ENCODE measurements at regions not wholly inside any gene's neighbourhood (a gene's known extent, or its start where the extent isn't known, plus 50 kb on each side); places are given as distances from the start of the nearest gene placed in this dataset.

GRCh38 chr2:5799348-5799747 is 107.2 kb downstream of the SOX11 start:
- Histone ChIP-seq H3K79me2 (ENCODE audit: control insufficient read depth in 1 of 2, insufficient read depth in 2 of 2, low read length in 2 of 2) (no peaks in the 10 kb centered on the region), H3K23me2 (ENCODE audit: low read depth, low read length) (no peaks in the 10 kb centered on the region), H2BK15ac (ENCODE audit: low read length) (no peak overlapping the region), H3K79me1 (ENCODE audit: low read depth, low read length) (no peaks in the 10 kb centered on the region), H3K4me3 (ENCODE audit: extremely low read depth in 1 of 4, insufficient read depth in 2 of 4, low read depth in 3 of 4, low read length in 4 of 4) (no peak overlapping the region), H3K18ac (ENCODE audit: extremely low read depth, low read length) (no peak overlapping the region), H3K14ac (ENCODE audit: insufficient read length) (no peak overlapping the region), H3K27ac (ENCODE audit: low read depth, low read length) (no peak overlapping the region), H3K4me2 (ENCODE audit: insufficient read depth in 1 of 2, low read depth in 2 of 2, low read length in 2 of 2) (no peak overlapping the region), H2AFZ (ENCODE audit: low read length) (no peak overlapping the region), H3K9ac (replicated peaks in 1 of 4; ENCODE audit: extremely low read depth in 1 of 4, low read depth in 3 of 4, low read length in 3 of 4) (no peak overlapping the region), H3K56ac (replicated peaks; ENCODE audit: insufficient read length, low read depth, low read length) (no peak overlapping the region), H4K20me1 (replicated peaks in 1 of 2; ENCODE audit: control insufficient read depth in 1 of 2, insufficient read depth in 2 of 2, low read length in 2 of 2) (no peaks in the 10 kb centered on the region), H4K8ac (ENCODE audit: extremely low read depth, insufficient read depth, low read length) (no peak overlapping the region), H3K23ac (ENCODE audit: insufficient read length) (no peak overlapping the region), H3K36me3 (ENCODE audit: control insufficient read depth in 2 of 4, insufficient read depth in 4 of 4, low read length in 3 of 4) (peaks cover 0 to 5% (median 0%) of the 10 kb centered on the region in 4 experiments; a peak in 2 of 8 replicates), H2AK5ac (ENCODE audit: low read depth, low read length) (no peak overlapping the region), H2BK12ac (ENCODE audit: low read depth, low read length) (no peak overlapping the region), H3K4ac (replicated peaks; ENCODE audit: insufficient read length, low read depth, low read length) (no peak overlapping the region), H3K9me3 (ENCODE audit: insufficient read depth in 2 of 2, low read depth in 1 of 2, low read length in 1 of 2) (peaks cover 11 to 14% of the 10 kb centered on the region in 2 experiments; a peak in 3 of 4 replicates), H3K27me3 (replicated peaks in 1 of 4; ENCODE audit: control insufficient read depth in 3 of 4, extremely low read depth in 1 of 4, insufficient read depth in 3 of 4, low read length in 3 of 4) (peaks cover 0 to 1% (median 0%) of the 10 kb centered on the region in 4 experiments; a peak in 1 of 7 replicates), H4K91ac (replicated peaks; ENCODE audit: insufficient read length, low read length) (no peak overlapping the region), H2BK120ac (replicated peaks; ENCODE audit: low read depth, low read length) (no peak overlapping the region), H3K4me1 (replicated peaks in 1 of 4; ENCODE audit: control insufficient read depth in 3 of 4, insufficient read depth in 4 of 4, low read length in 3 of 4) (peaks cover 0 to 6% (median 0%) of the 10 kb centered on the region in 4 experiments; a peak in 2 of 7 replicates), H2BK5ac (ENCODE audit: low read depth, low read length) (no peak overlapping the region), H2BK20ac (ENCODE audit: low read length) (no peak overlapping the region), H4K5ac (ENCODE audit: insufficient read length, low read depth, low read length) (no peak overlapping the region)
- FAIRE-seq, result no peak
- CTCF ChIA-PET (ENCODE audit: partially characterized antibody), result no interaction called here
- TF ChIP-seq PHF8 (conservative IDR thresholded peaks at IDR 0.05; ENCODE audit: low read depth, low read length) (no peak), BACH1 (IDR thresholded peaks at IDR 0.05; ENCODE audit: low read length) (no peak), ATF2 (IDR thresholded peaks at IDR 0.05; ENCODE audit: low read length) (no peak), TAF7 (optimal IDR thresholded peaks at IDR 0.05; ENCODE audit: borderline replicate concordance, low read depth, low read length) (no peak)
- 100% methylated on average over 1 of the region's 1 CpG; no CpG with 5 or more reads in 1 of the 2 experiments for WGBS, 2 experiments (ENCODE audit: extremely low coverage in 1 of 2, insufficient coverage in 1 of 2, insufficient read length in 1 of 2, insufficient replicate concordance in 2 of 2, low coverage in 1 of 2, low lambda C conversion rate in 2 of 2, missing lambda C conversion rate in 1 of 2)
- POLR2A ChIA-PET (ENCODE audit: partially characterized antibody), result no interaction called here
- DNase-seq (ENCODE audit: low read depth in 1 of 2, low spot score in 2 of 2), result no peak

Measured in H1 (cell line).